OCI-LY7 (cell line): ENCODE measurements at regions not wholly inside any gene's neighbourhood (a gene's known extent, or its start where the extent isn't known, plus 50 kb on each side); places are given as distances from the start of the nearest gene placed in this dataset.

Experiments
- BruUV-seq: library from RNA; stranded (reverse); fragments of 400-500 nt; replicated peaks from 2 replicates; lab custom pipeline; 2021; lab: Mats Ljungman, UMichigan
- CTCF ChIA-PET: fragments of 300-600 bp; sonication (Branson Sonifier 250); formaldehyde crosslinking; loops from one replicate; lab custom pipeline; 2022; ENCODE audit warnings: antibody characterized with exemption; ENCODE audit not compliant: unreplicated experiment; lab: Charles Lee
- POLR2A ChIA-PET: fragments of 300-600 bp; sonication (Branson Sonifier 250); formaldehyde crosslinking; loops from one replicate; lab custom pipeline; 2022; ENCODE audit warnings: antibody characterized with exemption; lab: Charles Lee
- DNase-seq: peaks from one replicate; pipeline ENCODE4 v3.0.0-alpha.2; 2015; ENCODE audit warnings: low spot score
- H2AFZ ChIP-seq: fragments of 200-600 bp; sonication (generic), shearing (Covaris generic); 2 replicates; pipeline ENCODE4 v1.6.1; 2014; ENCODE audit warnings: mild to moderate bottlenecking, antibody characterized with exemption, low read length, moderate library complexity
- H3K27ac ChIP-seq: fragments of 200-600 bp; sonication (generic); 2 replicates; pipeline ENCODE4 v1.5.1; 2014; ENCODE audit warnings: mixed run types, low read depth, mild to moderate bottlenecking, moderate library complexity, low read length, inconsistent platforms; ENCODE audit not compliant: poor library complexity, severe bottlenecking
- H3K36me3 ChIP-seq: fragments of 200-600 bp; sonication (generic); 2 replicates; pipeline ENCODE4 v1.6.1; 2014; ENCODE audit warnings: mild to moderate bottlenecking, antibody characterized with exemption, low read length, moderate library complexity, mixed read lengths; ENCODE audit not compliant: insufficient read depth
- H3K4me1 ChIP-seq: fragments of 200-600 bp; sonication (generic); 2 replicates; pipeline ENCODE4 v1.5.1; 2014; ENCODE audit warnings: mild to moderate bottlenecking, low read length; ENCODE audit not compliant: insufficient read depth, poor library complexity, severe bottlenecking
- H3K4me2 ChIP-seq: fragments of 200-600 bp; sonication (generic); 2 replicates; pipeline ENCODE4 v1.6.1; 2014; ENCODE audit warnings: mild to moderate bottlenecking, low read length
- H3K4me3 ChIP-seq: fragments of 200-600 bp; sonication (generic); 2 replicates; pipeline ENCODE4 v1.5.1; 2014; ENCODE audit warnings: mild to moderate bottlenecking, low read depth, low read length; ENCODE audit not compliant: poor library complexity, severe bottlenecking
- H3K79me2 ChIP-seq: fragments of 200-600 bp; sonication (generic); 2 replicates; pipeline ENCODE4 v1.6.1; 2016; ENCODE audit warnings: low read depth, mild to moderate bottlenecking, low read length, moderate library complexity, mixed read lengths; ENCODE audit not compliant: insufficient read depth
- H3K9me2 ChIP-seq: fragments of 200-600 bp; sonication (generic); 2 replicates; pipeline ENCODE4 v1.6.1; 2016; ENCODE audit warnings: mild to moderate bottlenecking, low read length, mixed read lengths; ENCODE audit not compliant: insufficient read depth
- H3K9me3 ChIP-seq: fragments of 200-600 bp; sonication (generic); 2 replicates; pipeline ENCODE4 v1.6.1; 2014; ENCODE audit warnings: mild to moderate bottlenecking, mixed run types, low read length, mixed read lengths
- H4K20me1 ChIP-seq: fragments of 200-600 bp; sonication (generic); 2 replicates; pipeline ENCODE4 v1.6.1; 2014; ENCODE audit warnings: mild to moderate bottlenecking, antibody characterized with exemption, low read length, moderate library complexity, mixed read lengths; ENCODE audit not compliant: insufficient read depth
- EZH2phosphoT487 ChIP-seq: fragments of 200-600 bp; sonication (generic); IDR thresholded peaks from 2 replicates; pipeline ENCODE4 v1.6.1; 2018; ENCODE audit warnings: low read depth, borderline replicate concordance, mild to moderate bottlenecking, mixed run types, antibody characterized with exemption, low read length, moderate library complexity, mixed read lengths
- intact Hi-C: fragments of 100-400 bp; cut with micrococcal nuclease; formaldehyde crosslinking; loops from one replicate; pipeline ENCODE4 v1.10.0; 2022; ENCODE audit not compliant: unreplicated experiment
- TF ChIP-seq, protein P1 (sequence below): fragments of 200-600 bp; sonication (generic); conservative IDR thresholded peaks from 2 replicates; pipeline ENCODE4 v1.5.1; 2014; ENCODE audit warnings: mild to moderate bottlenecking, antibody characterized with exemption, low read length, moderate library complexity, mixed read lengths

- BruUV-seq: no TSS peak
- Histone ChIP-seq H3K4me1 (no peaks in the 10 kb centered on the region), H3K9me3 (no peaks in the 10 kb centered on the region), H3K27ac (no peak overlapping the region), H2AFZ (no peak overlapping the region), H3K36me3 (no peaks in the 10 kb centered on the region), H3K4me2 (no peak overlapping the region), H4K20me1 (no peaks in the 10 kb centered on the region), H3K4me3 (no peak overlapping the region), H3K79me2 (no peaks in the 10 kb centered on the region), H3K9me2 (no peaks in the 10 kb centered on the region)
- ChIA-PET POLR2A (interaction anchor here (0.6 kb wide), 1 partner anchor 1530 kb away, joined by 3 read pairs; no protein-coding TSS in a partner anchor), CTCF (no interaction called here)
- intact Hi-C loops: no loop called here
- TF ChIP-seq, protein P1, sequence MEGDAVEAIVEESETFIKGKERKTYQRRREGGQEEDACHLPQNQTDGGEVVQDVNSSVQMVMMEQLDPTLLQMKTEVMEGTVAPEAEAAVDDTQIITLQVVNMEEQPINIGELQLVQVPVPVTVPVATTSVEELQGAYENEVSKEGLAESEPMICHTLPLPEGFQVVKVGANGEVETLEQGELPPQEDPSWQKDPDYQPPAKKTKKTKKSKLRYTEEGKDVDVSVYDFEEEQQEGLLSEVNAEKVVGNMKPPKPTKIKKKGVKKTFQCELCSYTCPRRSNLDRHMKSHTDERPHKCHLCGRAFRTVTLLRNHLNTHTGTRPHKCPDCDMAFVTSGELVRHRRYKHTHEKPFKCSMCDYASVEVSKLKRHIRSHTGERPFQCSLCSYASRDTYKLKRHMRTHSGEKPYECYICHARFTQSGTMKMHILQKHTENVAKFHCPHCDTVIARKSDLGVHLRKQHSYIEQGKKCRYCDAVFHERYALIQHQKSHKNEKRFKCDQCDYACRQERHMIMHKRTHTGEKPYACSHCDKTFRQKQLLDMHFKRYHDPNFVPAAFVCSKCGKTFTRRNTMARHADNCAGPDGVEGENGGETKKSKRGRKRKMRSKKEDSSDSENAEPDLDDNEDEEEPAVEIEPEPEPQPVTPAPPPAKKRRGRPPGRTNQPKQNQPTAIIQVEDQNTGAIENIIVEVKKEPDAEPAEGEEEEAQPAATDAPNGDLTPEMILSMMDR: no peak
- TF ChIP-seq EZH2phosphoT487: no peak
- no peak for DNase-seq
Measured at GRCh38 chr10:111209692-111210091, 132.9 kb downstream of the ADRA2A start.

DNA sequence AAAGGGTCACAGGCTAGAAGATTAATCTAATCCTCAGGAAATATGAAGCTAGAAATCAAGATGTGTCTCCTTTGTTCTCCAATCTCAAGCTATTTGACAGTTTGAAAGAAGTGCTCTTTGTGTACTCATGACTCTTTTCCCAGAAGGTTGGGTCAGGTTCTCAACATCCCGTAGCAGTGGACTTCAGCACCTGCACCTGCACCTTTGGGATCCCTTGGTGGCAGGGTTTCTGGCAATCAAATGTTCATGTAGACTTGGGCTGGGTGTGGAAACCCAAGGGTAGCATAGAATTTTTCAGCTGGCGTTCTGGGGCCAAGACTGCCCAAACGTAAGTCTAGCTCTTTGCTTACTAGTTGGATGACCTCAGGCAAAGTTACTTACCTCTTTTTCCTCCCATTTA, 134.4 kb downstream of the ADRA2A start:
- no TSS peak for BruUV-seq

DNA sequence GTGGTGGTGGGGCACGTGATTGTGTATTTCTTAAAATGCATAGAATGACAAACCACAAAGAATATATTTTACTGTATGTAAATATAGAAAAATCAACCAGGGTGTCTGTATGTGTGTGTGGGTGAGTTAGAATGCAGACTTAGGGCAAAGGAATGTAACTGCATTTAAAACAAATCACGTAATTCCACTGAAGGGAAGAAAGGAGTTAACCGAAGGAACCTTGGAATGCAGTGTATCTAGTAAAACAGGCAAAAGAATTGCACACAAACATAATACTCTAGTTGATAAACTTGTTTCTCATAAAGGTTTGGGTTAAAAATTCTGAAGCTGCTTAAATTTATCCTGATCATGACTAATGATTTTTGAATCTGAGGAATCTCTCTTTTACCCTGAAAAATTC, 134.9 kb downstream of the ADRA2A start:
- no peaks in the 10 kb centered on the region for H3K4me1 ChIP-seq
- no peak overlapping the region for H2AFZ ChIP-seq
- no peaks in the 10 kb centered on the region for H3K79me2 ChIP-seq
- no peaks in the 10 kb centered on the region for H4K20me1 ChIP-seq
- DNase-seq: no peak
- H3K27ac ChIP-seq: no peak overlapping the region
- H3K9me2 ChIP-seq: no peaks in the 10 kb centered on the region
- ChIA-PET CTCF (no interaction called here), POLR2A (interaction anchor here (0.6 to 1.5 kb wide), 2 partner anchors 34 to 39 kb away, joined by 3 to 5 read pairs; no protein-coding TSS in a partner anchor)
- intact Hi-C loops: no loop called here
- TF ChIP-seq, protein P1: no peak
- TF ChIP-seq EZH2phosphoT487: no peak
- no TSS peak for BruUV-seq
- H3K9me3 ChIP-seq: no peaks in the 10 kb centered on the region
- no peak overlapping the region for H3K4me2 ChIP-seq
- no peaks in the 10 kb centered on the region for H3K36me3 ChIP-seq
- H3K4me3 ChIP-seq: no peak overlapping the region

More for the DNA sequence above, 134.4 kb downstream of the ADRA2A start:
- Histone ChIP-seq H3K9me2 (no peaks in the 10 kb centered on the region), H3K4me3 (no peak overlapping the region), H2AFZ (no peak overlapping the region), H3K4me2 (no peak overlapping the region), H4K20me1 (no peaks in the 10 kb centered on the region), H3K27ac (no peak overlapping the region), H3K9me3 (no peaks in the 10 kb centered on the region), H3K79me2 (no peaks in the 10 kb centered on the region), H3K36me3 (no peaks in the 10 kb centered on the region), H3K4me1 (no peaks in the 10 kb centered on the region)
- intact Hi-C loops: no loop called here
- POLR2A ChIA-PET: interaction anchor here (0.5 to 0.6 kb wide), 2 partner anchors 39 to 1198 kb away, joined by 3 to 5 read pairs; no protein-coding TSS in a partner anchor
- no peak for DNase-seq
- CTCF ChIA-PET: no interaction called here
- TF ChIP-seq, protein P1: no peak
